Mesodermal cell (in vitro differentiated cells): ENCODE measurements at regions not wholly inside any gene's neighbourhood (a gene's known extent, or its start where the extent isn't known, plus 50 kb on each side); places are given as distances from the start of the nearest gene placed in this dataset.

ENCODE experiments used
- H3K27ac ChIP-seq: 2 replicates; pipeline ENCODE4 v1.7.0; 2013; ENCODE audit warnings: mild to moderate bottlenecking, low read depth, low read length, moderate library complexity; ENCODE audit not compliant: severe bottlenecking
- H3K36me3 ChIP-seq: 2 replicates; pipeline ENCODE4 v1.7.1; 2013; ENCODE audit warnings: mild to moderate bottlenecking, low read length, moderate library complexity; ENCODE audit not compliant: control insufficient read depth, insufficient read depth
- H3K4me1 ChIP-seq: one replicate; pipeline ENCODE4 v1.7.1; 2013; ENCODE audit warnings: mild to moderate bottlenecking, low read length; ENCODE audit not compliant: insufficient read depth, control insufficient read depth, poor library complexity, severe bottlenecking
- H3K4me3 ChIP-seq: 2 replicates; pipeline ENCODE4 v1.7.0; 2013; ENCODE audit warnings: low read length, control low read depth, mild to moderate bottlenecking; ENCODE audit not compliant: insufficient read depth, poor library complexity, severe bottlenecking; ENCODE audit errors: extremely low read depth
- H3K9me3 ChIP-seq: 2 replicates; pipeline ENCODE4 v1.7.1; 2013; ENCODE audit warnings: mild to moderate bottlenecking, low read length, moderate library complexity; ENCODE audit not compliant: control insufficient read depth
- WGBS, 2 experiments: methylation state at CpG; one replicate each; pipeline ENCODE4 v1.1.5; 2013; ENCODE audit warnings: missing lambda C conversion rate in 2 of 2; ENCODE audit not compliant: insufficient coverage in 2 of 2; 5-methylcytosine and 5-hydroxymethylcytosine counted together

GRCh38 chr4:133668061-133668851, 519.2 kb downstream of the PCDH10 start:
- WGBS, 2 experiments, result 79 to 92% methylated on average over 4 of the region's 6 CpGs

GRCh38 chr4:133647206-133647605, 498.1 kb downstream of the PCDH10 start:
- no CpG with 5 or more reads among the region's 2 CpGs for WGBS, 2 experiments
- H3K36me3 ChIP-seq, result no peaks in the 10 kb centered on the region
- no peak overlapping the region for H3K4me3 ChIP-seq
- peaks cover 6% of the 10 kb centered on the region for H3K4me1 ChIP-seq
- no peaks in the 10 kb centered on the region for H3K9me3 ChIP-seq
- H3K27ac ChIP-seq, result no peak overlapping the region

More at GRCh38 chr4:133668061-133668851, 519.2 kb downstream of the PCDH10 start:
- no peak overlapping the region for H3K4me3 ChIP-seq
- no peaks in the 10 kb centered on the region for H3K36me3 ChIP-seq
- H3K9me3 ChIP-seq, result no peaks in the 10 kb centered on the region
- no peak overlapping the region for H3K27ac ChIP-seq
- no peaks in the 10 kb centered on the region for H3K4me1 ChIP-seq

GRCh38 chr4:133641191-133641590, 492.1 kb downstream of the PCDH10 start:
- Histone ChIP-seq H3K4me3 (no peak overlapping the region), H3K27ac (peak overlapping the region; percentile 90), H3K36me3 (no peaks in the 10 kb centered on the region), H3K4me1 (peaks cover 13% of the 10 kb centered on the region), H3K9me3 (no peaks in the 10 kb centered on the region)
- 17 to 18% methylated on average over 2 of the region's 2 CpGs for WGBS, 2 experiments

GRCh38 chr4:133638751-133639150, 489.7 kb downstream of the PCDH10 start:
- Histone ChIP-seq H3K4me1 (peaks cover 13% of the 10 kb centered on the region), H3K9me3 (peaks cover 5% of the 10 kb centered on the region), H3K36me3 (no peaks in the 10 kb centered on the region), H3K4me3 (no peak overlapping the region), H3K27ac (no peak overlapping the region)
- WGBS, 2 experiments, result 100% methylated on average over 1 of the region's 2 CpGs; no CpG with 5 or more reads in 1 of the 2 experiments

- Histone ChIP-seq H3K36me3 (no peaks in the 10 kb centered on the region), H3K27ac (no peak overlapping the region), H3K4me3 (no peak overlapping the region), H3K9me3 (peaks cover 5% of the 10 kb centered on the region), H3K4me1 (peaks cover 6% of the 10 kb centered on the region)
- WGBS, 2 experiments, result 100% methylated on average over 1 of the region's 2 CpGs; no CpG with 5 or more reads in 1 of the 2 experiments
Measured at GRCh38 chr4:133637161-133637560, 488.1 kb downstream of the PCDH10 start.

GRCh38 chr4:133624744-133625143, 475.6 kb downstream of the PCDH10 start:
- Histone ChIP-seq H3K27ac (no peak overlapping the region), H3K9me3 (no peaks in the 10 kb centered on the region), H3K36me3 (no peaks in the 10 kb centered on the region), H3K4me1 (peaks cover 3% of the 10 kb centered on the region), H3K4me3 (no peak overlapping the region)
- 40% methylated on average over 1 of the region's 3 CpGs; no CpG with 5 or more reads in 1 of the 2 experiments for WGBS, 2 experiments

- Histone ChIP-seq H3K27ac (no peak overlapping the region), H3K4me1 (no peaks in the 10 kb centered on the region), H3K9me3 (no peaks in the 10 kb centered on the region), H3K36me3 (no peaks in the 10 kb centered on the region), H3K4me3 (no peak overlapping the region)
- WGBS, 2 experiments, result no CpG with 5 or more reads among the region's 2 CpGs
Measured at GRCh38 chr4:133623847-133624246, 474.8 kb downstream of the PCDH10 start.

- 75% methylated on average over 1 of the region's 1 CpG; no CpG with 5 or more reads in 1 of the 2 experiments for WGBS, 2 experiments
- Histone ChIP-seq H3K4me1 (no peaks in the 10 kb centered on the region), H3K4me3 (no peak overlapping the region), H3K9me3 (no peaks in the 10 kb centered on the region), H3K27ac (no peak overlapping the region), H3K36me3 (no peaks in the 10 kb centered on the region)
Measured at GRCh38 chr4:133621628-133622027, 472.5 kb downstream of the PCDH10 start.

- 100% methylated on average over 2 of the region's 4 CpGs; no CpG with 5 or more reads in 1 of the 2 experiments for WGBS, 2 experiments
- H3K27ac ChIP-seq, result no peak overlapping the region
- no peaks in the 10 kb centered on the region for H3K36me3 ChIP-seq
- no peaks in the 10 kb centered on the region for H3K4me1 ChIP-seq
- H3K4me3 ChIP-seq, result no peak overlapping the region
- no peaks in the 10 kb centered on the region for H3K9me3 ChIP-seq
Measured at GRCh38 chr4:133620555-133620954, 471.5 kb downstream of the PCDH10 start.

- Histone ChIP-seq H3K36me3 (no peaks in the 10 kb centered on the region), H3K9me3 (no peaks in the 10 kb centered on the region), H3K27ac (no peak overlapping the region), H3K4me1 (no peaks in the 10 kb centered on the region), H3K4me3 (no peak overlapping the region)
- WGBS, 2 experiments, result 89 to 100% methylated on average over 1 of the region's 1 CpG
Measured at GRCh38 chr4:133618963-133619362, 469.9 kb downstream of the PCDH10 start.

- Histone ChIP-seq H3K4me3 (no peak overlapping the region), H3K4me1 (peaks cover 7% of the 10 kb centered on the region), H3K27ac (no peak overlapping the region), H3K36me3 (no peaks in the 10 kb centered on the region), H3K9me3 (peaks cover 2% of the 10 kb centered on the region)
- 88 to 100% methylated on average over 1 to 2 of the region's 2 CpGs for WGBS, 2 experiments
Measured at GRCh38 chr4:133600008-133600407, 450.9 kb downstream of the PCDH10 start.
